ENCODE measurements at regions not wholly inside any gene's neighbourhood (a gene's known extent, or its start where the extent isn't known, plus 50 kb on each side); places are given as distances from the start of the nearest gene placed in this dataset.

DNA sequence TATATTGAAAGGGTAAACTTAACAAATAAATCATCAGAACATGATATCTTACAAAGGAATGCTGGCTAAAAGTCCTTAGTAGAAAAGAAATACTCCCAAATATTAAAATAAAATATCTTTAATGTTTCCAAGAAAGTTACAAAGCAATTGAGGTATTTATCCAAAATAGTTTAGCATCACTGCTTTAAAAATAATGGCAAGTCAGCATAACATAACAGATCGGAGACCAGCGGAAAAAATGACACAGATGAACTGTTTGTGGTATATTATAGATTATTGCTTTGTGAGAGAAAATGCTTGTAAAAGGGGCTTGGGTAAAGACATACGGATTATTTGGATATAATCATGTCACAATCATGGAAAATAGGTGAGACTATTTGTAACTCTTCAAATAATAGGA lies 168.5 kb upstream of the TEX13C start (continued):
- no peak for TF ChIP-seq RFX5 (IDR thresholded peaks at IDR 0.05; ENCODE audit: borderline replicate concordance, low read depth, low read length)
- TF ChIP-seq EGR1 (IDR thresholded peaks at IDR 0.05; ENCODE audit: borderline replicate concordance, low read depth, low read length): no peak
- TF ChIP-seq HDAC2 (IDR thresholded peaks at IDR 0.05; ENCODE audit: borderline replicate concordance in 1 of 2, low read depth in 2 of 2, low read length in 2 of 2): no peak
- TF ChIP-seq CREB1 (IDR thresholded peaks at IDR 0.05): no peak
- TF ChIP-seq CEBPB (IDR thresholded peaks at IDR 0.05; ENCODE audit: low read depth, low read length): no peak
- no peak for TF ChIP-seq CBX5 (IDR thresholded peaks at IDR 0.05; ENCODE audit: low read depth, low read length)
- TF ChIP-seq POLR2A (IDR thresholded peaks at IDR 0.05; ENCODE audit: control extremely low read depth in 1 of 2, low read depth in 2 of 2, low read length in 2 of 2): no peak

All from H1 (cell line).